NCI-H748 treated with DMSO at 0.1 percent for 48 hours (cell line): ENCODE measurements at regions not wholly inside any gene's neighbourhood (a gene's known extent, or its start where the extent isn't known, plus 50 kb on each side); places are given as distances from the start of the nearest gene placed in this dataset.
"Not testable (repeated sequence)": the region's sequence is repeated elsewhere in the genome, so short reads cannot be mapped to it uniquely, and the experiment has no call there.

Source experiments
- DNase-seq: peaks from one replicate; lab custom pipeline; 2025; lab: John Stamatoyannopoulos, UW

DNA sequence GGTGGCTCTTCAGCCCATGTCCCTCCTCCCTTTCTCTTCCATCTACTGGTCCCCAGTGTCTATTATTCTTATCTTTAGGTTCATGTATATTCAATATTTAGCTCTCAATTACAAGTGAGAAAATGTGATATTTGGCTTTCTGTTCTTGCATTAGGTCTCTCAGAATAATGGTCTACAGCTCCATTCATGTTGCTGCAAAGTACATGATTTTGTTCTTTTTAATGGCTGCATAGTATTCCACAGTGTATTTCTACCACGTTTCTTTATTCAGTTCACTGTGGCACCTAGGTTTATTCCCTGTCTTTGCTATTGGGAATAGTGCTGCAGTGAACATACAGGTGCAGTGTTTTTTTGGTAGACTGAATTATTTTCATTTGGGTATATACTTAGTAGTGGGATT lies 1308.8 kb downstream of the EFNA5 start:
- no peak for DNase-seq

GRCh38 chr5:106331415-106331814 lies 1339.3 kb downstream of the EFNA5 start:
- DNase-seq = no peak

GRCh38 chr5:106324356-106324755 lies 1346.4 kb downstream of the EFNA5 start:
- no peak for DNase-seq

DNA sequence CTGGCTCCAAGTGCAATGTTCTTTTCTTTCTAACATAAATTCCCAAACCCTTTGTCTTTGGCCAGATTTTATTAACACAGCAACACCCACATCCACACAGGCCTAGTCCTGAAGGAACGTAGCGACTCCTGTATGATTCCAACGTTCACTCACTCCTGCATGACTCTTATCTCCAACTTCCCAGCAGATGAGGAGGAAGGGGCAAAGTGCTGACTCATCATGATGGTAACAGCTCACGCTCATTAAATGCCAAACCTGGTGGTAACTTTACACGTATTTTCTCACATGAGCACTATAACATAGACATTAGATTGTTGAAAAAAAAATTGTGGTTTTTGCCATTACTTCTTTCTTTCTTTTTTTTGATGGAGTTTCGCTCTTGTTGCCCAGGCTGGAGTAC lies 1349.5 kb downstream of the EFNA5 start:
- no peak for DNase-seq

DNA sequence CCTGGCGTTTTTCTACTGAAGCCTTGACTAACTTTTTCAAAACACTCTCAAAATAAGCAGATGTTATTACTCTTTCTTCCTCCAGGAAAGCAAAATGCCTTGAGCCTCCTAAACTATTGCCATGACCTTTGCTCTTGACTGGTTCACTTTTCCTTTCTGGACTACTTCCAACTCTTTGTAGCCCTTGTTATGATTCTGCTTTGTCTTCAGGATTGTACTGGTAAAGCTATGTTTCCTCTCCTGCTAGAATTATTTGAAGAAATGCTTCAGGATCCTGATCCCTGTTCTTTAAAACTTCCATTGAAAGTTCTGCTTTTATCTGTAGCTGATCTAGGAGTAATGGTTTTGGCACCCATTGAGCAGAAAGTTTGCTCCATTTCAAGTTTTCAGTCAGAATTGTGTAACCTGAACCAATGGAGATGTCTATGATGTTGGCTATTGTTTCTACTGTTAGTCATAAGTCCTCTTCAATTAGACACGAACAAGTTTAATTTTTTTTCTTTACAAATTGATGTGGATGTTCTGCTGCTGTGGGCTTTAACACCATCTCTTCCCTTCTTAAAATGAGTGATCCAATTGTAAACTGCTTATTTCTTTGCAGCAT lies 1356.4 kb downstream of the EFNA5 start:
- no peak for DNase-seq

DNA sequence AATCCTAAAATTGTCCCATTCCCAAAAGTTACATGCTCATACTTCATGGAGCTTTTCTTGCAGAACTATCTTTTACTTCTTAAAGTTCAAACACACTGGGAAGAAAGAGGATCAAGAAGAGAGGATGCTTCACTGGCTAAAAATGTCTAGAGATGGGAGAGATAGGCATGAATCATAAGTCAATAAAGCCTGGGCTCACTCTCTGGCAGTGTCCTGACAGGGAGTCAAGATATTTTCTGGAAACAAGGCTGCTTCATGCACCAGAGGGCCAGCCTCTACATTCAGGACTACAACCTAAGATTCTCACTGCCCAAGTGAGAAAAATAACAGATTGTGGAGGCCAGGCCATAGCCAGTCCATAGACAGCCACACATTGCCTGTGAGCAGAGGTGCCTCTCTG lies 1358.4 kb downstream of the EFNA5 start:
- no peak for DNase-seq

DNA sequence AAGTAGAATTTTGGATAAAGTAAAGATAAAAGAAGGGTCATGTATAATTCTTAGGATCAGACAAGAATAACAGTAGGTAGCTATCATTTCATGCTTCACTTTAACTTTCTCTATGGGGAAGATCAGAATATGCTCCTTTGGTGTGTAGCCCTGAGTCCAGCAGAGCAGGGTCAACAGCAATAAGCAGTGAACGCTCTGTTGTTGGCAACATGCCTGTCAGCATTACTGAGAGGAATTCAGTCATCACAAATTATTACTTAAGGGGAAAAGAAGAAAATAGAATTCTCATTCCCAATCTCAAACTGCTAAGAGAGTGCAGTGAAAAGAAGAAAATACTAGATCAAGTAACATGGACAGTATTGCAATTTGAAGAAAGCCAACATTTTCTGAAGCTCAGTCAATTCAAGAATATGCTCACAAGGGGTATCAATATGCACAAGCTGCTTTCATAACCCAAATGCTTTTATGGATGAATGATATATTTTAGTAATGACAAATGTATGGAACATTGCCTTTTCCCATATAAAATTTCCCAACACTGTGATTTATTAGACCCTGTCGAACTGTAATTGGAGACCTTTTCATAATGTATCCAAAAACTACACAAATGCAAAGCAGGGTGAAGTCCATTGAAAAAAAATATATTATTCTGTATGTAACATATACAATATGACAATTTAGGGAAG lies 1359.4 kb downstream of the EFNA5 start:
- no peak for DNase-seq

GRCh38 chr5:106307265-106307664 lies 1363.5 kb downstream of the EFNA5 start:
- no peak for DNase-seq

DNA sequence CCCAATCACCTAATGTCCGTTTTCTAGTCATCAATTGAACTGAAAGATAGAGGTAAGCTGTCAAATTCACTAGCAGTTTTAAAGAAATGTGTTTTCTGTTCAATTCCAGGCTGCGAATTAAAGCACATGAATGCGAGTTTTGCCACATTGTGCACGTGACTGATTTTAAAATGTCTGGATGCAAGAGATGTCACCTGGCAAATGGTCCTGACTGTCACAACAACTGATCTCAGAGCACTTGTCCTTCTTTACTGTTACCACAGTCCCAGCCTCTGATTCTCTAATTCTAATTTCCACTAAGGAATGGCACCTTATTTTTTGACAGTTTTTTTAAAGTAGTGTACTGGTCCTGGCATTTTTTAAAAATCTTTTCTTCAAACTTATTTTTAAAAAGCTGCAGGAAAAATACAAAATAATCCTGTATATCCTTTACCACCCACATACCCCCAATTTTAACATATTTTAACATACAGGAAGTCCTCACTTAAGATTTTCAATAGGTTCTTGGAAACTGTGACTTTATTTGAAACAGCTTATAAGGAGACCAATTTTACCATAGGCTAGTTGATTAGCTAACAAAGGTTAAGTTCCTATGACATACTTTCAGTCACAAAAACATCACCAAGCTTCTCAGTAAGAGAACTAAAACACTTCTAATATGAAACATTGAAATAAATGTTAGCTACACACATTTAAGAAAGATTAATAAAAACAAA lies 1364.3 kb downstream of the EFNA5 start:
- no peak for DNase-seq

GRCh38 chr5:106303911-106304310 lies 1366.8 kb downstream of the EFNA5 start:
- DNase-seq = no peak

GRCh38 chr5:106292654-106293053 lies 1378.1 kb downstream of the EFNA5 start:
- no peak for DNase-seq

GRCh38 chr5:106290841-106291240 lies 1379.9 kb downstream of the EFNA5 start:
- no peak for DNase-seq

DNA sequence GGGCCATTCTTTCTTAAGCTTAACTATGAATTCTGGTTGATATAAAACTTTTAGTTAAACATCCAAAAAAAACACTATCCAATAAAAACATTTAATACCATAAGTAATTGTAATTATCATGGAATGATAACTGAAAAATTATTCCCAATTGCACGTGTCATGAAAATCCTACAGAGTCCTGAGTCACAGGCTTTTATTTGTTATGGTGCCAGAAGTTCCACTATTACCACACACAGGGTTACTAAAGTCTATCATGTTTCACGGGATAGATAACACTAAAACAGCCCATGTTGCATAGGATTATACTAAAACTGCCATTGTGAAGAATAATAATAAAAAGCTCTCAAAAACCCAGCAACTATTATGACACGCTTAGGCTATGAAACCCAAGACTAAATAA lies 1381.8 kb downstream of the EFNA5 start:
- DNase-seq = no peak

DNA sequence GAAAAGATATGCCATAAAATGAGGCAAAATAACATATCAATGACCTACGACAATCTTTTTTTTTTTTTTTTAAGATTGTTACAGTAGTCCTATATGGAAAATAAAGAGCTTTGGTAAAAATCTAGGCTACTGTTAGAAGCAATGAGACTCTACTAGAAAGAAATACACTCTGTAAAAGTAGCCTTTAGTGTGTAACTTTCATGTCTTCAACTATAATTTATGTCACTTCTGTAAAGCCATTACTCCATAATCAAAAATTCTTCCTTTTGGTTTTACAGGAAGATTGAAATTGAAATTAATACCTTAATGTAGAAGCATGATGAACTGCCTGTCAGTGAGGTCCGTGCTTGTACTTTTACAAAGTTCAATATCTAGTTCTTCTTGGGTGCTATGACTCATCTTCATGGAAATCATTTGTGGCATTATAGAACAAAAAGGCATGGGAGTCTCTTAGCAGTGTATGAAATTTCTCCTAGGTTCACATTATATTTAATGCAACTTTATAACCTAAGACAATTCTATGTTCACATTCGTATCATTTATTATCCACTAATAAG lies 1393.1 kb downstream of the EFNA5 start:
- no peak for DNase-seq

- DNase-seq = peak; percentile 7
Observed at GRCh38 chr5:106269252-106269843, 1401.4 kb downstream of the EFNA5 start.

GRCh38 chr5:106267256-106267655 lies 1403.5 kb downstream of the EFNA5 start:
- DNase-seq = no peak

GRCh38 chr5:106262395-106262794 lies 1408.3 kb downstream of the EFNA5 start:
- DNase-seq = no peak

GRCh38 chr5:106259431-106260090 lies 1411.2 kb downstream of the EFNA5 start:
- not testable (repeated sequence) for DNase-seq

DNA sequence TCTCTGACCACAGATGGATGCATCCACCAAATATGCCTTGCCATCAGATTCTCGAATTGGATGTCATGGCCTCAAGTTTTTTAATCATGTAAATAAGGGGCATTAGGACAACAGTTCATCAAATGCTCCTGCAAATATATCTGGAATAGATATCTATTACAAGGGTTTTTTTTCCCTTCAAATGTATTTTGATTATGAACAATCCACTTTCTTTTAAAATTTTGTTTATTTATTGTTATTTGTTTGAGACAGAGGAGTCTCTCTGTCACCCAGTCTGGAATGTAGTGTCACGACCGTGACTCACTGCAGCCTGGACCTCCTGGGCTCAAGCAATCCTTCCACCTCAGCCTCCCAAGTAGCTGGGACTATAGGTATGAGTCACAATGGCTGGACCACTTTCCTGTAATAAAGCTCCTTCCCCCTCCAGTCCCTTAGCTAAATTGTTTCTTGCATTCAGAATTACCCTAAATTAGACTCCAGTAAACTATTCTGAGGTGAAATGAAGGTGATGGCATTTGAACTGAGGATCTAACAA lies 1412.1 kb downstream of the EFNA5 start:
- no peak for DNase-seq

DNA sequence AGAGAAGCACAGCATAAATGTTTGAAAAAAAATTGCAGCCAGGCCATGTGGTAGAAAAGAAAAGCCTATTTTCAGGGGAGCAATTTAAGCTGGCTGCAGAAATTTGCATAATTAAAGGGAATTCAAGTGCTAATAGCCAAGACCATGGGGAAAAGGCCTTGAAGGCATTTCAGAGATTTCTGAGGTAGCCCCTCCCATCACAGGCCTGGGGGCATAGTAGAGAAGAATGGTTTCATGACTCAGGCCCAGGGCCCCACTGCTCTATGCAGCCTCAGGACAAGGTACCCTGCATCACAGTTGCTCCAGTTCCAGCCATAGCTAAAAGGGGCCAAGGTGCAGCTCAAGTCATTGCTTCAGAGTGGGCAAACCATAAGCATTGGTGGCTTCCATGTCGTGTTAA lies 1416.0 kb downstream of the EFNA5 start:
- DNase-seq = no peak

DNA sequence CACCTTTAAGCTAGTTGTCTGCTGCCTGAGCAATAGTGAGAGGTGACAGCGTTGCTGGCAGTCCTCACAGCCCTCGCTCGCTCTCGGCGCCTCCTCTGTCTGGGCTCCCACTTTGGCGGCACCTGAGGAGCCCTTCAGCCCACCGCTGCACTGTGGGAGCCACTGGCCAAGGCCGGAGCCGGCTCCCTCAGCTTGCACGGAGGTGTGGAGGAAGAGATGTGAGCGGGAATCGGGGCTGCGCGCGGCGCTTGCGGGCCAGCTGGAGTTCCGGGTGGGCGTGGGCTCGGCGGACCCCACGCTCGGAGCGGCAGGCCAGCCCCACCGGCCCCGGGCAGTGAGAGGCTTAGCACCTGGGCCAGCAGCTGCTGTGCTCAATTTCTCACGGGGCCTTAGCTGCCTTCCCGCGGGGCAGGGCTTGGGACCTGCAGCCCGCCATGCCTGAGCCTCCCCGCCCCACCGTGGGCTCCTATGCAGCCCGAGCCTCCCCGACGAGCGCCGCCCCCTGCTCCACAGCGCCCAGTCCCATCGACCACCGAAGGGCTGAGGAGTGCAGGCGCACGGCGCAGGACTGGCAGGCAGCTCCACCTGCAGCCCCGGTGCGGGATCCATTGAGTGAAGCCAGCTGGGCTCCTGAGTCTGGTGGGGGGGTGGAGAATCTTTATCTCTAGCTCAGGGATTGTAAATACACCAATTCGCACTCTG lies 1424.5 kb downstream of the EFNA5 start:
- not testable (repeated sequence) for DNase-seq
